GM23248 (cell line): ENCODE measurements at regions not wholly inside any gene's neighbourhood (a gene's known extent, or its start where the extent isn't known, plus 50 kb on each side); places are given as distances from the start of the nearest gene placed in this dataset.

Experiments used
- DNase-seq: peaks from one replicate; pipeline ENCODE4 v3.0.0-alpha.2; 2015
- H2AFZ ChIP-seq: fragments of 200-600 bp; sonication (generic); 2 replicates; pipeline ENCODE4 v1.6.1; 2016; ENCODE audit warnings: antibody characterized with exemption
- H3F3A ChIP-seq: fragments of 200-600 bp; sonication (generic); 2 replicates; pipeline ENCODE4 v1.6.1; 2016; ENCODE audit warnings: mild to moderate bottlenecking, antibody characterized with exemption, mixed run types; ENCODE audit not compliant: insufficient read depth
- H3K27ac ChIP-seq: fragments of 200-600 bp; sonication (generic); 2 replicates; pipeline ENCODE4 v1.5.1; 2016; ENCODE audit warnings: mild to moderate bottlenecking
- H3K27me3 ChIP-seq: fragments of 200-600 bp; sonication (generic); replicated peaks from 2 replicates; pipeline ENCODE4 v1.6.1; 2016; ENCODE audit warnings: mild to moderate bottlenecking; ENCODE audit not compliant: insufficient read depth
- H3K36me3 ChIP-seq: fragments of 200-600 bp; sonication (generic); 2 replicates; pipeline ENCODE4 v1.6.1; 2016; ENCODE audit warnings: low read depth, mild to moderate bottlenecking
- H3K4me1 ChIP-seq: fragments of 200-600 bp; sonication (generic); 2 replicates; pipeline ENCODE4 v1.6.1; 2016; ENCODE audit warnings: mild to moderate bottlenecking; ENCODE audit not compliant: insufficient read depth
- H3K4me2 ChIP-seq: fragments of 200-600 bp; sonication (generic); one replicate; pipeline ENCODE4 v1.6.1; 2016; ENCODE audit warnings: mild to moderate bottlenecking; ENCODE audit not compliant: unreplicated experiment
- H3K4me3 ChIP-seq: fragments of 200-600 bp; sonication (generic); 2 replicates; pipeline ENCODE4 v1.5.1; 2016; ENCODE audit warnings: mild to moderate bottlenecking
- H3K79me2 ChIP-seq: fragments of 200-600 bp; sonication (generic); 2 replicates; pipeline ENCODE4 v1.6.1; 2016; ENCODE audit warnings: mild to moderate bottlenecking; ENCODE audit not compliant: insufficient read depth
- H3K9ac ChIP-seq: fragments of 200-600 bp; sonication (generic); 2 replicates; pipeline ENCODE4 v1.6.1; 2016; ENCODE audit warnings: mild to moderate bottlenecking
- H3K9me2 ChIP-seq: fragments of 200-600 bp; sonication (generic); 2 replicates; pipeline ENCODE4 v1.6.1; 2016; ENCODE audit warnings: mixed run types, mild to moderate bottlenecking, moderate library complexity; ENCODE audit not compliant: insufficient read depth
- H3K9me3 ChIP-seq: fragments of 200-600 bp; sonication (generic); one replicate; pipeline ENCODE4 v1.6.1; 2017; ENCODE audit warnings: low read depth
- H4K20me1 ChIP-seq: fragments of 200-600 bp; sonication (generic); 2 replicates; pipeline ENCODE4 v1.6.0; 2016; ENCODE audit not compliant: insufficient read depth
- EZH2 ChIP-seq: fragments of 200-600 bp; sonication (generic); IDR thresholded peaks from 2 replicates; pipeline ENCODE4 v1.6.1; 2018; ENCODE audit warnings: antibody characterized with exemption, mild to moderate bottlenecking; ENCODE audit not compliant: insufficient read depth, poor library complexity, severe bottlenecking
- EZH2phosphoT487 ChIP-seq: fragments of 200-600 bp; sonication (generic); IDR thresholded peaks from 2 replicates; pipeline ENCODE4 v1.6.1; 2018; ENCODE audit warnings: antibody characterized with exemption, moderate library complexity, mild to moderate bottlenecking, low read depth; ENCODE audit not compliant: insufficient read depth
- WGBS, 2 experiments: methylation state at CpG; one replicate each; pipeline ENCODE4 v1.1.6; 2015 to 2017; ENCODE audit warnings: low lambda C conversion rate in 2 of 2, low coverage in 1 of 2; ENCODE audit errors: missing lambda C conversion rate in 2 of 2; 5-methylcytosine and 5-hydroxymethylcytosine counted together
- in situ Hi-C: fragments of 300-500 bp; cut with MboI; formaldehyde crosslinking; loops from 2 replicates; pipeline ENCODE4 v1.15.0; 2020

DNA sequence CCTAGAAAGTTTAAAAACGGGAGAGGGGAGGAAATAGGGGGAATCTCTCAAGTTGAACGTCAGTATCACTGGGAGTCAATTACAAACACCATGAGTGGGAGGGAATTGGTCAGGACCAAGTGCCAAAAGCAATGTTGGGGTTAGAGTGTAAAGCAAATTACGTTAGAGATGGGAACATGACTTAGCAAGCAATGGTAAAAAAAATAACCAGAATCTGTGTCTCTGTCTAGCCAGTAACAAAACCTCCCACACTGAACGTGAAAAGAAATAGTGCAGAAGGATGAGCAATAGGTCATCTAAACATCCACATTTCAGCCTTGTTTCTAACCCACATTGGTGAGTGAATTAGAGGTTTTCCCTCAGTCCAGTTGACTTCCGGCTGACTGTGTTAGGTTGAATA lies 242.2 kb downstream of the COG6 start:
- no peaks in the 10 kb centered on the region for H3F3A ChIP-seq
- no peaks in the 10 kb centered on the region for H3K9me3 ChIP-seq
- H3K4me3 ChIP-seq, result no peak overlapping the region
- H3K9ac ChIP-seq, result no peak overlapping the region
- H3K9me2 ChIP-seq, result no peaks in the 10 kb centered on the region
- no peak for DNase-seq
- H3K27ac ChIP-seq, result no peak overlapping the region
- H3K27me3 ChIP-seq, result no peaks in the 10 kb centered on the region; the same call in 1 of the 2 replicates
- H3K79me2 ChIP-seq, result no peaks in the 10 kb centered on the region
- no peaks in the 10 kb centered on the region for H3K36me3 ChIP-seq
- 58 to 60% methylated on average over 5 of the region's 5 CpGs for WGBS, 2 experiments
- H2AFZ ChIP-seq, result no peak overlapping the region
- H3K4me2 ChIP-seq, result no peak overlapping the region
- no peaks in the 10 kb centered on the region for H4K20me1 ChIP-seq
- in situ Hi-C loops, result no loop called here
- H3K4me1 ChIP-seq, result no peaks in the 10 kb centered on the region
- TF ChIP-seq EZH2phosphoT487, result no peak
- TF ChIP-seq EZH2, result no peak

DNA sequence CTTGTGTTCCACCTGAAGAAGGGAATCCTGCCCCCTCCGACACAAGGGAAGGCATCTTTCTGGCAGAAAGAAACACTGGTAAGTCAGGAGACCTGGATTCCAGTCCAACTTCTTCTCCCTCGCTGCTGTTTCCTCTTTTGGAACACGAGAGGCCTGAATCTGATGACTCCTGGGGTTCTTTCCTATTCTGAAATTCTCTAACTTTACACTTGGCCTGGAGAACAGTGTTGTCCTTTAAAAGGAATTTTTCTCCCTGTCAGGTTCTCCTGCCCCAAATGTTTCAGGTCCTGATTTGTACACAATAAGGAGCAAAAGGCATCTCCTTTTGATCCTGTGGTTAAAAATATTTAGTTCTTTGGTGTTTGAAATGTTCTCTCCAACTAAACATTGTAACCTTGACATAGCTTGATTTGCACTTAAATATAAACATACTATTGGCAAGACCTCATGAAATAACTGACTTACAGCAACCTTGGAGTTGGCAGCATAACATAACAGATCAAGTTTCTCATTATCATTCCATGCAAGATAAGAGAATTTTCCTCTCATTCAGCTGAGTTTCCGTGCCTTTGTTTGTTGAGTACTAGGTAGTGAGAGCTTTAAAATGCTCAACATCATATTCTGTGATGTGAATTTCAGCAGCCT lies 244.8 kb downstream of the COG6 start:
- 38 to 48% methylated on average over 4 of the region's 4 CpGs for WGBS, 2 experiments
- no peak overlapping the region for H3K4me2 ChIP-seq

DNA sequence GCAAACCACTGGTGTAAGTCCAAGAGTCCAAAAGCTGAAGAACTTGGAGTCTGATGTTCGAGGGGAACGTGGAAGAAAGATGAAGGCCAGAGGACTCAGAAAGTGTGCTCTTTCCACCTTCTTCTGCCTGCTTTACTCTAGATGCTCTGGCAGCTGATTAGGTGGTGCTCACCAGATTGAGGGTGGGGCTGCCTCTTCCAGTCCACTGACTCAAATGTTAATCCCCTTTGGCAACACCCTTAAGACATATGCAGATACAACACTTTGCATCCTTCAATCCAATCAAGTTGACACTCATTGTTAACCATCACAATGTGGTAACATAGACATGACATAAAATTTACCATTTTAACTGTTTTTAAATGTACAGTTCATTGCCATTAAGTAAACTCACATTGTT lies 249.5 kb downstream of the COG6 start:
- no peak for DNase-seq

More for the DNA sequence above, 244.8 kb downstream of the COG6 start:
- in situ Hi-C loops, result no loop called here
- no peak overlapping the region for H2AFZ ChIP-seq
- H3K36me3 ChIP-seq, result no peaks in the 10 kb centered on the region
- H3K9ac ChIP-seq, result no peak overlapping the region
- no peaks in the 10 kb centered on the region for H3K79me2 ChIP-seq
- no peaks in the 10 kb centered on the region for H3K9me3 ChIP-seq
- DNase-seq, result no peak
- no peaks in the 10 kb centered on the region for H3F3A ChIP-seq
- no peak overlapping the region for H3K27ac ChIP-seq
- no peak overlapping the region for H3K4me3 ChIP-seq
- no peaks in the 10 kb centered on the region; the same call in 1 of the 2 replicates for H3K27me3 ChIP-seq
- TF ChIP-seq EZH2phosphoT487 (no peak), EZH2 (no peak)
- H3K9me2 ChIP-seq, result no peaks in the 10 kb centered on the region
- no peaks in the 10 kb centered on the region for H4K20me1 ChIP-seq
- no peaks in the 10 kb centered on the region for H3K4me1 ChIP-seq

GRCh38 chr13:39909634-39910033 lies 254.2 kb downstream of the COG6 start:
- no peaks in the 10 kb centered on the region for H3K9me3 ChIP-seq
- no peaks in the 10 kb centered on the region for H3K4me1 ChIP-seq
- H3K27ac ChIP-seq, result no peak overlapping the region
- no peak for DNase-seq
- TF ChIP-seq EZH2phosphoT487 (no peak), EZH2 (no peak)
- no peaks in the 10 kb centered on the region for H3K9me2 ChIP-seq
- no peak overlapping the region for H3K4me2 ChIP-seq
- H2AFZ ChIP-seq, result no peak overlapping the region
- in situ Hi-C loops, result no loop called here
- no peaks in the 10 kb centered on the region for H3K27me3 ChIP-seq
- H4K20me1 ChIP-seq, result no peaks in the 10 kb centered on the region
- H3K36me3 ChIP-seq, result no peaks in the 10 kb centered on the region
- H3K4me3 ChIP-seq, result no peak overlapping the region
- H3K79me2 ChIP-seq, result no peaks in the 10 kb centered on the region
- WGBS, 2 experiments, result 44 to 48% methylated on average over 3 of the region's 3 CpGs
- no peak overlapping the region for H3K9ac ChIP-seq
- H3F3A ChIP-seq, result no peaks in the 10 kb centered on the region

More for the DNA sequence above, 249.5 kb downstream of the COG6 start:
- in situ Hi-C loops, result no loop called here
- Histone ChIP-seq H4K20me1 (no peaks in the 10 kb centered on the region), H3K27ac (no peak overlapping the region), H3F3A (no peaks in the 10 kb centered on the region), H3K79me2 (no peaks in the 10 kb centered on the region), H3K4me1 (no peaks in the 10 kb centered on the region), H3K36me3 (no peaks in the 10 kb centered on the region), H3K4me3 (no peak overlapping the region), H3K27me3 (no peaks in the 10 kb centered on the region), H3K9ac (no peak overlapping the region), H2AFZ (no peak overlapping the region), H3K9me3 (no peaks in the 10 kb centered on the region), H3K9me2 (no peaks in the 10 kb centered on the region), H3K4me2 (no peak overlapping the region)
- WGBS, 2 experiments, result 44 to 63% methylated on average over 2 of the region's 2 CpGs
- TF ChIP-seq EZH2phosphoT487 (no peak), EZH2 (no peak)
